ENCODE measurements at regions not wholly inside any gene's neighbourhood (a gene's known extent, or its start where the extent isn't known, plus 50 kb on each side); places are given as distances from the start of the nearest gene placed in this dataset.

DNA sequence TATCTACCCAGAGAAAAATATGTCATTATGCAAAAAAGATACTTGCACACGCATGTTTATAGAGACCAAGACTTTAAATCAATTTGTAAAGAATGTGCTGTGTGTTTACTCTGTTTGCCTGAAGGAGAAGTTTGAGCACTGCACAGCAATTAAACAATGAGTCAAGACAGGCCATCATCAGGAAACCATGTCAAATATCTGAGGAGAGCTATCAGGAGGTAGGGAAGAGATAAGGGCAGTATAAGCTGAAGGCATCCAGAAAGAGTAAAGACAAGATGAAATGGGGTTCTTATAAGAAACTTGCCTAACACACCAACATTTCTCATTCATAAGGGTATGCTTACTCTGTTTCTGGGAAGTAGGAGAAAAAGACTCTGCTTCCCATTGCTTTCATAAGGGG, 405.8 kb upstream of the PTGER4 start:
- no peak overlapping the region for H3K27ac ChIP-seq (ENCODE audit: low read depth in 2 of 2, low read length in 2 of 2)
- intact Hi-C loops (cut with DNase I), result no loop called here
- FAIRE-seq, result no peak

DNA sequence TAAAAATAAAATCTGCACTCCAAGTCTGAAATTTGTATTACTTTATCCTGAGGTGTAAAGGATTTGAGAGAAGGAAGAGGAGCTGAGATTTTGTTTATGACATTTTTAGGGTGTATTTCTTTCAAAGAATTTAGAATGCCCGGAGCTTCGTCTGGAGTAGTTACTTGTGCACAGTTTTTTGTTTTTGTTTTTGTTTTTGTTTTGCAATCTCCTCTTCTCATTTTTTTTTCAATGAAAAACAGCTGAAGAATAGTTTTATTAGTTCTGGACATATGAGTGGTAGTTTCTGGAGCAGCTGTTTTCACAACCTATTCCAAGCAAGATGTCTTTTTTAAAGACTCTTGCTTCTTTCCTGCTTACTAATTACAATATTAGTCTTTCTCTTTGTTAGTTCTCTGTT, 408.2 kb upstream of the PTGER4 start:
- Histone ChIP-seq H3K9me3 (ENCODE audit: control insufficient read depth in 2 of 3, insufficient read depth in 1 of 3, low read length in 3 of 3) (no peaks in the 10 kb centered on the region), H3K27ac (ENCODE audit: low read depth in 2 of 2, low read length in 2 of 2) (no peak overlapping the region), H3K27me3 (ENCODE audit: control insufficient read depth, insufficient read depth, low read length) (no peaks in the 10 kb centered on the region), H3K4me1 (ENCODE audit: control insufficient read depth in 2 of 3, insufficient read depth in 2 of 3, low read depth in 1 of 3, low read length in 3 of 3) (no peaks in the 10 kb centered on the region), H3K9ac (ENCODE audit: low read length in 3 of 3) (no peak overlapping the region), H3K36me3 (ENCODE audit: control insufficient read depth in 2 of 3, insufficient read depth in 3 of 3, low read length in 3 of 3) (no peaks in the 10 kb centered on the region), H3K4me3 (ENCODE audit: low read length in 3 of 3) (no peak overlapping the region)
- DNase-seq (no peak), FAIRE-seq (no peak)
- intact Hi-C loops (cut with DNase I), result no loop called here
- TF ChIP-seq, protein P1, sequence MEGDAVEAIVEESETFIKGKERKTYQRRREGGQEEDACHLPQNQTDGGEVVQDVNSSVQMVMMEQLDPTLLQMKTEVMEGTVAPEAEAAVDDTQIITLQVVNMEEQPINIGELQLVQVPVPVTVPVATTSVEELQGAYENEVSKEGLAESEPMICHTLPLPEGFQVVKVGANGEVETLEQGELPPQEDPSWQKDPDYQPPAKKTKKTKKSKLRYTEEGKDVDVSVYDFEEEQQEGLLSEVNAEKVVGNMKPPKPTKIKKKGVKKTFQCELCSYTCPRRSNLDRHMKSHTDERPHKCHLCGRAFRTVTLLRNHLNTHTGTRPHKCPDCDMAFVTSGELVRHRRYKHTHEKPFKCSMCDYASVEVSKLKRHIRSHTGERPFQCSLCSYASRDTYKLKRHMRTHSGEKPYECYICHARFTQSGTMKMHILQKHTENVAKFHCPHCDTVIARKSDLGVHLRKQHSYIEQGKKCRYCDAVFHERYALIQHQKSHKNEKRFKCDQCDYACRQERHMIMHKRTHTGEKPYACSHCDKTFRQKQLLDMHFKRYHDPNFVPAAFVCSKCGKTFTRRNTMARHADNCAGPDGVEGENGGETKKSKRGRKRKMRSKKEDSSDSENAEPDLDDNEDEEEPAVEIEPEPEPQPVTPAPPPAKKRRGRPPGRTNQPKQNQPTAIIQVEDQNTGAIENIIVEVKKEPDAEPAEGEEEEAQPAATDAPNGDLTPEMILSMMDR (IDR thresholded peaks at IDR 0.05; ENCODE audit: borderline replicate concordance, extremely low read depth, insufficient read depth), result no peak

More for the DNA sequence above, 405.8 kb upstream of the PTGER4 start:
- no peaks in the 10 kb centered on the region for H3K4me1 ChIP-seq (ENCODE audit: control insufficient read depth in 2 of 3, insufficient read depth in 2 of 3, low read depth in 1 of 3, low read length in 3 of 3)
- no peaks in the 10 kb centered on the region for H3K36me3 ChIP-seq (ENCODE audit: control insufficient read depth in 2 of 3, insufficient read depth in 3 of 3, low read length in 3 of 3)
- H3K9ac ChIP-seq (ENCODE audit: low read length in 3 of 3), result no peak overlapping the region
- DNase-seq, result no peak
- TF ChIP-seq, protein P1 (IDR thresholded peaks at IDR 0.05; ENCODE audit: borderline replicate concordance, extremely low read depth, insufficient read depth), result no peak
- no peaks in the 10 kb centered on the region for H3K27me3 ChIP-seq (ENCODE audit: control insufficient read depth, insufficient read depth, low read length)
- no peak overlapping the region for H3K4me3 ChIP-seq (ENCODE audit: low read length in 3 of 3)
- no peaks in the 10 kb centered on the region for H3K9me3 ChIP-seq (ENCODE audit: control insufficient read depth in 2 of 3, insufficient read depth in 1 of 3, low read length in 3 of 3)

DNA sequence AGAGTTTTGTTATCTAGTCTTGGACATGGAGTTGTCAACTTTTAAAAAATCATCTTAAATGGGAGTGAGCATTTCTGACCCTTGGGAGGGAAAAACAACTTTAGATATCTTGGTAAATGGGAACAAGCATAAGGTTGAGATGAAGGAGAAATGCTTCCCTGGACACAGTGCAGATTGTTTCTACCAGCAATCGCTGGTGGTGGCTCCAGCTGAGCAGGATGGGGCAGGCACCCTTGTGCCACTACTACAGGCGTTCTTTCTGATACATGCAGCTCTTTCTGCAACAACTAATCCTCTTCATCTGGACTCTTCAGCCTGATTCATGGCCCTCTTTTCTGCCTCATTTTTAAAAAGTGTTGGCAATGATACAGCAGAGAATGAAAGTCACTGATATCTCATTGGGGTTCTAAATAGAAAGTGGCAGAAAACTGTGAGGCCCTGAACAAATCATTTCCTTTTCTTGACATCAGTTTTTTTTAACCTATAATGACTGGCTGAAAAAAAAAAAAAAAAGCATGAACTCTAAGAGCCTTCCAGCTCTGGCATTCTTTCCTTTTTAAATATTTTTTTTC, 409.4 kb upstream of the PTGER4 start:
- TF ChIP-seq, protein P1 (IDR thresholded peaks at IDR 0.05; ENCODE audit: borderline replicate concordance, extremely low read depth, insufficient read depth), result no peak
- FAIRE-seq, result no peak
- H3K9ac ChIP-seq (ENCODE audit: low read length in 3 of 3), result no peak overlapping the region

DNA sequence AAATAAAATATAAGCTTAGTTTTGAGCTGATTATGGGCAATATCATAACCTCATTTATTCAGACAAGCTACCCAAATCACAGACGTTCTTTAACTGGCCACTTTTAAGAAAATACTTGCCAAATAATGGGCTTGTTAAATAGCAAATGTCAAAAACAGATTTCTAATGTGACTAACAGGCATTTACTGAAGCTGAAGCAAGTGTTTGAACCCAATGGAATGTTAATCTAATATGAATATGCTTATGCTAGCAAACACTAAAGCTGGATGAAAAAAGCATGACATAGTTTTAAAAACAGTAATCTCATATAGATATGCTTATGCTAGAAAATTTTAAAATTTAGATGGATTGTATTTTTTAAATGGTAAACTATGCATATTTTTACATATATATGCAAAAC, 411.6 kb upstream of the PTGER4 start:
- H3K9me3 ChIP-seq (ENCODE audit: control insufficient read depth in 2 of 3, insufficient read depth in 1 of 3, low read length in 3 of 3), result no peaks in the 10 kb centered on the region
- FAIRE-seq (no peak), DNase-seq (no peak)
- intact Hi-C loops (cut with DNase I), result no loop called here
- TF ChIP-seq, protein P1 (IDR thresholded peaks at IDR 0.05; ENCODE audit: borderline replicate concordance, extremely low read depth, insufficient read depth), result no peak
- H3K9ac ChIP-seq (ENCODE audit: low read length in 3 of 3), result no peak overlapping the region
- H3K36me3 ChIP-seq (ENCODE audit: control insufficient read depth in 2 of 3, insufficient read depth in 3 of 3, low read length in 3 of 3), result no peaks in the 10 kb centered on the region
- no peaks in the 10 kb centered on the region for H3K4me1 ChIP-seq (ENCODE audit: control insufficient read depth in 2 of 3, insufficient read depth in 2 of 3, low read depth in 1 of 3, low read length in 3 of 3)
- no peaks in the 10 kb centered on the region for H3K27me3 ChIP-seq (ENCODE audit: control insufficient read depth, insufficient read depth, low read length)
- no peak overlapping the region for H3K4me3 ChIP-seq (ENCODE audit: low read length in 3 of 3)
- H3K27ac ChIP-seq (ENCODE audit: low read depth in 2 of 2, low read length in 2 of 2), result no peak overlapping the region

More for the DNA sequence above, 409.4 kb upstream of the PTGER4 start:
- no peak overlapping the region for H3K27ac ChIP-seq (ENCODE audit: low read depth in 2 of 2, low read length in 2 of 2)
- H3K27me3 ChIP-seq (ENCODE audit: control insufficient read depth, insufficient read depth, low read length), result no peaks in the 10 kb centered on the region
- H3K4me1 ChIP-seq (ENCODE audit: control insufficient read depth in 2 of 3, insufficient read depth in 2 of 3, low read depth in 1 of 3, low read length in 3 of 3), result no peaks in the 10 kb centered on the region
- intact Hi-C loops (cut with DNase I), result no loop called here
- H3K9me3 ChIP-seq (ENCODE audit: control insufficient read depth in 2 of 3, insufficient read depth in 1 of 3, low read length in 3 of 3), result no peaks in the 10 kb centered on the region
- H3K4me3 ChIP-seq (ENCODE audit: low read length in 3 of 3), result no peak overlapping the region
- no peak for DNase-seq
- no peaks in the 10 kb centered on the region for H3K36me3 ChIP-seq (ENCODE audit: control insufficient read depth in 2 of 3, insufficient read depth in 3 of 3, low read length in 3 of 3)
